H1 (cell line): ENCODE measurements at regions not wholly inside any gene's neighbourhood (a gene's known extent, or its start where the extent isn't known, plus 50 kb on each side); places are given as distances from the start of the nearest gene placed in this dataset.

Experiments
- CTCF ChIA-PET: fragments of 300-600 bp; sonication (Branson Sonifier 250); formaldehyde crosslinking; loops from one replicate; lab custom pipeline; 2021; ENCODE audit not compliant: partially characterized antibody; lab: Charles Lee
- POLR2A ChIA-PET: fragments of 300-600 bp; sonication (Branson Sonifier 250); formaldehyde crosslinking; loops from one replicate; lab custom pipeline; 2021; ENCODE audit warnings: inconsistent platforms; ENCODE audit not compliant: partially characterized antibody; lab: Charles Lee
- DNase-seq, 2 experiments: peaks; one replicate each; pipeline versions ENCODE4 v3.0.0 to v3.0.0-alpha.2; 2010 to 2022; ENCODE audit warnings: low spot score in 2 of 2, low read depth in 1 of 2, mixed read lengths in 1 of 2
- FAIRE-seq: peaks from 2 replicates; lab custom pipeline; 2011; peaks lifted over from hg19 to GRCh38; lab: Jason Lieb, UNC
- H2AFZ ChIP-seq: 2 replicates; pipeline ENCODE4 v1.8.1; 2012; ENCODE audit warnings: low read length, inconsistent platforms
- H2AK5ac ChIP-seq: 2 replicates; pipeline ENCODE4 v1.6.1; 2013; ENCODE audit warnings: low read depth, low read length
- H2BK120ac ChIP-seq: replicated peaks from 2 replicates; pipeline ENCODE3; 2013; ENCODE audit warnings: low read depth, low read length, inconsistent platforms
- H2BK12ac ChIP-seq: 2 replicates; pipeline ENCODE4 v1.6.1; 2013; ENCODE audit warnings: low read depth, low read length
- H2BK15ac ChIP-seq: 2 replicates; pipeline ENCODE4 v1.6.1; 2013; ENCODE audit warnings: low read length
- H2BK20ac ChIP-seq: 2 replicates; pipeline ENCODE4 v1.6.1; 2013; ENCODE audit warnings: low read length
- H2BK5ac ChIP-seq: 2 replicates; pipeline ENCODE4 v1.6.1; 2013; ENCODE audit warnings: low read depth, low read length
- H3K14ac ChIP-seq: 2 replicates; pipeline ENCODE4 v1.6.1; 2013; ENCODE audit warnings: inconsistent platforms; ENCODE audit not compliant: insufficient read length
- H3K18ac ChIP-seq: 2 replicates; pipeline ENCODE4 v1.6.1; 2013; ENCODE audit warnings: low read length; ENCODE audit errors: extremely low read depth
- H3K23ac ChIP-seq: 2 replicates; pipeline ENCODE4 v1.6.1; 2013; ENCODE audit warnings: inconsistent platforms; ENCODE audit not compliant: insufficient read length
- H3K23me2 ChIP-seq: 2 replicates; pipeline ENCODE4 v1.6.1; 2013; ENCODE audit warnings: low read depth, low read length
- H3K27ac ChIP-seq: 2 replicates; pipeline ENCODE4 v1.6.1; 2011; ENCODE audit warnings: low read depth, low read length, inconsistent platforms
- H3K27me3 ChIP-seq, 4 experiments: replicated peaks in 1 of 4; 1 replicate in 1 of 4; 2 replicates in 3 of 4; pipeline versions ENCODE4 v1.6.1 to v1.8.1; 2011 to 2013; ENCODE audit warnings: low read length in 3 of 4, mild to moderate bottlenecking in 3 of 4, inconsistent platforms in 2 of 4, mixed read lengths in 2 of 4, moderate library complexity in 1 of 4; ENCODE audit not compliant: control insufficient read depth in 3 of 4, insufficient read depth in 3 of 4; ENCODE audit errors: extremely low read depth in 1 of 4
- H3K36me3 ChIP-seq, 4 experiments: 2 replicates each; pipeline versions ENCODE4 v1.6.1 to v1.8.1; 2011 to 2013; ENCODE audit warnings: mild to moderate bottlenecking in 4 of 4, low read length in 3 of 4, moderate library complexity in 2 of 4, control low read depth in 1 of 4, inconsistent platforms in 1 of 4; ENCODE audit not compliant: insufficient read depth in 4 of 4, control insufficient read depth in 2 of 4
- H3K4ac ChIP-seq: replicated peaks from 2 replicates; pipeline ENCODE3; 2013; ENCODE audit warnings: low read length, low read depth, mixed read lengths, inconsistent platforms; ENCODE audit not compliant: insufficient read length
- H3K4me1 ChIP-seq, 4 experiments: replicated peaks in 1 of 4; 1 replicate in 1 of 4; 2 replicates in 3 of 4; pipeline versions ENCODE4 v1.6.1 to v1.8.1; 2011 to 2013; ENCODE audit warnings: low read length in 3 of 4, inconsistent platforms in 2 of 4, mixed read lengths in 1 of 4; ENCODE audit not compliant: insufficient read depth in 4 of 4, control insufficient read depth in 3 of 4
- H3K4me2 ChIP-seq, 2 experiments: 2 replicates each; pipeline versions ENCODE4 v1.6.1 to v1.8.1; 2011 to 2013; ENCODE audit warnings: low read depth in 2 of 2, low read length in 2 of 2, control low read depth in 1 of 2, inconsistent platforms in 1 of 2, mild to moderate bottlenecking in 1 of 2; ENCODE audit not compliant: insufficient read depth in 1 of 2
- H3K4me3 ChIP-seq, 4 experiments: fragments of 200-600, 300-600 bp in 1 of 4; sonication (generic), shearing (Covaris generic), sonication (Bioruptor Twin) in 1 of 4; 2 replicates each; pipeline versions ENCODE4 v1.5.1 to v1.8.1; 2011 to 2016; ENCODE audit warnings: low read length in 4 of 4, low read depth in 3 of 4, control low read depth in 2 of 4, inconsistent platforms in 2 of 4, mild to moderate bottlenecking in 2 of 4, mixed read lengths in 1 of 4, moderate library complexity in 1 of 4; ENCODE audit not compliant: insufficient read depth in 2 of 4; ENCODE audit errors: extremely low read depth in 1 of 4
- H3K56ac ChIP-seq: replicated peaks from 2 replicates; pipeline ENCODE3; 2013; ENCODE audit warnings: low read depth, mild to moderate bottlenecking, mixed read lengths, low read length, inconsistent platforms; ENCODE audit not compliant: insufficient read length
- H3K79me1 ChIP-seq: 2 replicates; pipeline ENCODE4 v1.6.1; 2013; ENCODE audit warnings: low read depth, low read length, control low read depth
- H3K79me2 ChIP-seq, 2 experiments: 2 replicates each; pipeline versions ENCODE4 v1.6.1 to v1.8.1; 2012 to 2013; ENCODE audit warnings: low read length in 2 of 2, mild to moderate bottlenecking in 2 of 2, inconsistent platforms in 1 of 2; ENCODE audit not compliant: insufficient read depth in 2 of 2, control insufficient read depth in 1 of 2
- H3K9ac ChIP-seq, 4 experiments: replicated peaks in 1 of 4; 1 replicate in 1 of 4; 2 replicates in 3 of 4; pipeline versions ENCODE4 v1.6.1 to v1.8.1; 2011 to 2013; ENCODE audit warnings: low read depth in 3 of 4, low read length in 3 of 4, control low read depth in 2 of 4, mild to moderate bottlenecking in 2 of 4, moderate library complexity in 2 of 4, inconsistent platforms in 1 of 4; ENCODE audit errors: extremely low read depth in 1 of 4
- H3K9me3 ChIP-seq, 2 experiments: 2 replicates each; pipeline versions ENCODE4 v1.6.1 to v1.8.1; 2012 to 2013; ENCODE audit warnings: mild to moderate bottlenecking in 2 of 2, moderate library complexity in 2 of 2, control low read depth in 1 of 2, inconsistent platforms in 1 of 2, low read depth in 1 of 2, low read length in 1 of 2, mixed read lengths in 1 of 2; ENCODE audit not compliant: insufficient read depth in 2 of 2
- H4K20me1 ChIP-seq, 2 experiments: replicated peaks in 1 of 2; 2 replicates each; pipeline versions ENCODE3 to v1.8.1; 2011 to 2013; ENCODE audit warnings: inconsistent platforms in 2 of 2, low read length in 2 of 2, mild to moderate bottlenecking in 1 of 2; ENCODE audit not compliant: insufficient read depth in 2 of 2, control insufficient read depth in 1 of 2
- H4K5ac ChIP-seq: 2 replicates; pipeline ENCODE4 v1.6.1; 2013; ENCODE audit warnings: low read length, low read depth, mixed read lengths, inconsistent platforms; ENCODE audit not compliant: insufficient read length
- H4K8ac ChIP-seq: 2 replicates; pipeline ENCODE4 v1.8.0; 2013; ENCODE audit warnings: mild to moderate bottlenecking, moderate library complexity, low read length, inconsistent platforms; ENCODE audit not compliant: insufficient read depth; ENCODE audit errors: extremely low read depth
- H4K91ac ChIP-seq: replicated peaks from 2 replicates; pipeline ENCODE3; 2013; ENCODE audit warnings: low read length, mixed read lengths, inconsistent platforms; ENCODE audit not compliant: insufficient read length
- ASH2L ChIP-seq: fragments of 200-600, 300-600 bp; sonication (generic); IDR thresholded peaks from one replicate; pipeline ENCODE4 v1.7.1; 2017; ENCODE audit warnings: low read length
- CREB1 ChIP-seq: IDR thresholded peaks from 2 replicates; pipeline ENCODE4 v1.6.1; 2012; ENCODE audit warnings: inconsistent platforms
- FOSL1 ChIP-seq: IDR thresholded peaks from 2 replicates; pipeline ENCODE4 v1.6.1; 2011; ENCODE audit warnings: mild to moderate bottlenecking, low read depth, low read length, moderate library complexity; ENCODE audit not compliant: insufficient read depth
- SP1 ChIP-seq: IDR thresholded peaks from 2 replicates; pipeline ENCODE4 v1.6.1; 2011; ENCODE audit warnings: low read depth, low read length
- WGBS, 2 experiments: shearing (Covaris generic) in 1 of 2; methylation state at CpG; one replicate each; pipeline versions ENCODE4 v1.1.6 to v1.1.7; 2013 to 2015; ENCODE audit warnings: low lambda C conversion rate in 2 of 2, mixed read lengths in 2 of 2, inconsistent platforms in 1 of 2, low coverage in 1 of 2, missing lambda C conversion rate in 1 of 2; ENCODE audit not compliant: insufficient replicate concordance in 2 of 2, insufficient coverage in 1 of 2, insufficient read length in 1 of 2; ENCODE audit errors: extremely low coverage in 1 of 2, missing lambda C conversion rate in 1 of 2; 5-methylcytosine and 5-hydroxymethylcytosine counted together

DNA sequence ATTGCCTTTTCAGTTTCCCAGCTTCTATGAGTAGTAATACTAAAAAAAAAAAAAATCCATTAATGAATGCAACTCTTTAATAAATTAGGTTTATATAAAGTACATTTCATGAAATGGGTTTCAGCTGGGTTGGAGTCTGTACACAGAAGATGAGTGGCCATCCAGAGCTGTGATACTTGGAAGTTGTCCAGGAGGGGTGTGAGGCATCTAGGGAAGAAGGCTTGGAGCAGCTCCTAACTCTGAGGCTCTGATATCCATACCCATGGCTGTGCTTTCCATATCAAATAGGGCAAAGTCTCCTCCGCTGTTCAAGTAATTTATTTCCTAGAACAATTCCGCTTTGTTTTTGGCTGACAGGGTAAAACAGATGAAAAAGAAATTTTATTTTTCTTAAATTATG is 423.3 kb upstream of the TENM3 start:
- no peaks in the 10 kb centered on the region for H3K79me1 ChIP-seq
- no peak overlapping the region; the same call in 1 of the 2 replicates for H2BK15ac ChIP-seq
- H2BK12ac ChIP-seq = no peak overlapping the region
- no peak overlapping the region for H3K9ac ChIP-seq
- no peak overlapping the region for H2BK120ac ChIP-seq
- no peak overlapping the region for H4K91ac ChIP-seq
- no peak overlapping the region for H2AK5ac ChIP-seq
- H3K23ac ChIP-seq = no peak overlapping the region
- no peak overlapping the region for H3K14ac ChIP-seq
- ChIA-PET CTCF (interaction anchor here (1.6 kb wide), 1 partner anchor 22 kb away, joined by 3 read pairs; no protein-coding TSS in a partner anchor), POLR2A (interaction anchor here (0.5 kb wide), 1 partner anchor 737 kb away, joined by 3 read pairs; no protein-coding TSS in a partner anchor)
- no peak for TF ChIP-seq FOSL1
- no peak for TF ChIP-seq CREB1
- no peak for TF ChIP-seq SP1
- no peak for TF ChIP-seq ASH2L
- H4K20me1 ChIP-seq = no peaks in the 10 kb centered on the region
- no peak overlapping the region for H3K56ac ChIP-seq
- H3K9me3 ChIP-seq = peaks cover 7 to 10% of the 10 kb centered on the region in 2 experiments; a peak in 3 of 4 replicates
- no peaks in the 10 kb centered on the region for H3K79me2 ChIP-seq
- H2BK5ac ChIP-seq = no peak overlapping the region
- WGBS, 2 experiments = 100% methylated on average over 2 of the region's 2 CpGs; no CpG with 5 or more reads in 1 of the 2 experiments
- no peak overlapping the region for H3K27ac ChIP-seq
- H3K4me2 ChIP-seq = no peak overlapping the region
- no peak overlapping the region for H2AFZ ChIP-seq
- H4K5ac ChIP-seq = no peak overlapping the region
- H2BK20ac ChIP-seq = no peak overlapping the region
- no peaks in the 10 kb centered on the region for H3K23me2 ChIP-seq
- H3K4me3 ChIP-seq = no peak overlapping the region
- H3K4ac ChIP-seq = no peak overlapping the region
- peaks cover 0 to 18% (median 12%) of the 10 kb centered on the region in 4 experiments; a peak in 4 of 7 replicates for H3K4me1 ChIP-seq
- H4K8ac ChIP-seq = no peak overlapping the region
- H3K27me3 ChIP-seq = no peaks in the 10 kb centered on the region
- DNase-seq = no peak
- H3K36me3 ChIP-seq = no peaks in the 10 kb centered on the region
- no peak overlapping the region for H3K18ac ChIP-seq
- no peak for FAIRE-seq
